ENCODE measurements at regions not wholly inside any gene's neighbourhood (a gene's known extent, or its start where the extent isn't known, plus 50 kb on each side); places are given as distances from the start of the nearest gene placed in this dataset.
"Not testable (repeated sequence)": the region's sequence is repeated elsewhere in the genome, so short reads cannot be mapped to it uniquely, and the experiment has no call there.

- TF ChIP-seq GATA1 (IDR thresholded peaks at IDR 0.05; ENCODE audit: low read depth, low read length) (no peak), POLR2A (IDR thresholded peaks at IDR 0.05; ENCODE audit: low read length) (no peak)
- no peak for DNase-seq
Observed at GRCh38 chr16:47851146-47851545, 304.6 kb downstream of the ABCC12 start.

GRCh38 chr16:47849736-47850135 lies 306.1 kb downstream of the ABCC12 start:
- DNase-seq: no peak
- no peak for TF ChIP-seq POLR2A (IDR thresholded peaks at IDR 0.05; ENCODE audit: low read length)
- no peak for TF ChIP-seq GATA1 (IDR thresholded peaks at IDR 0.05; ENCODE audit: low read depth, low read length)

- DNase-seq: no peak
Observed at GRCh38 chr16:47848421-47849109, 307.2 kb downstream of the ABCC12 start.

GRCh38 chr16:47847220-47847970 lies 308.4 kb downstream of the ABCC12 start:
- no peak for DNase-seq
- TF ChIP-seq POLR2A (IDR thresholded peaks at IDR 0.05; ENCODE audit: low read length): no peak
- no peak for TF ChIP-seq GATA1 (IDR thresholded peaks at IDR 0.05; ENCODE audit: low read depth, low read length)

More at GRCh38 chr16:47848421-47849109, 307.2 kb downstream of the ABCC12 start:
- TF ChIP-seq GATA1 (IDR thresholded peaks at IDR 0.05; ENCODE audit: low read depth, low read length): no peak
- TF ChIP-seq POLR2A (IDR thresholded peaks at IDR 0.05; ENCODE audit: low read length): no peak

GRCh38 chr16:47834485-47835024 lies 321.2 kb downstream of the ABCC12 start:
- DNase-seq: no peak
- TF ChIP-seq GATA1 (IDR thresholded peaks at IDR 0.05; ENCODE audit: low read depth, low read length) (no peak), POLR2A (IDR thresholded peaks at IDR 0.05; ENCODE audit: low read length) (no peak)

- no peak for TF ChIP-seq POLR2A (IDR thresholded peaks at IDR 0.05; ENCODE audit: low read length)
- no peak for TF ChIP-seq GATA1 (IDR thresholded peaks at IDR 0.05; ENCODE audit: low read depth, low read length)
- DNase-seq: no peak
Observed at GRCh38 chr16:47833771-47834170, 322.0 kb downstream of the ABCC12 start.

- DNase-seq: no peak
- TF ChIP-seq GATA1 (IDR thresholded peaks at IDR 0.05; ENCODE audit: low read depth, low read length) (no peak), POLR2A (IDR thresholded peaks at IDR 0.05; ENCODE audit: low read length) (no peak)
Observed at GRCh38 chr16:47829850-47830600, 325.8 kb downstream of the ABCC12 start.

- no peak for DNase-seq
- TF ChIP-seq GATA1 (IDR thresholded peaks at IDR 0.05; ENCODE audit: low read depth, low read length) (no peak), POLR2A (IDR thresholded peaks at IDR 0.05; ENCODE audit: low read length) (no peak)
Observed at GRCh38 chr16:47826070-47826469, 329.7 kb downstream of the ABCC12 start.

- no peak for DNase-seq
- no peak for TF ChIP-seq POLR2A (IDR thresholded peaks at IDR 0.05; ENCODE audit: low read length)
- no peak for TF ChIP-seq GATA1 (IDR thresholded peaks at IDR 0.05; ENCODE audit: low read depth, low read length)
Observed at GRCh38 chr16:47817048-47817447, 338.7 kb downstream of the ABCC12 start.

- DNase-seq: no peak
- no peak for TF ChIP-seq POLR2A (IDR thresholded peaks at IDR 0.05; ENCODE audit: low read length)
- no peak for TF ChIP-seq GATA1 (IDR thresholded peaks at IDR 0.05; ENCODE audit: low read depth, low read length)
Observed at GRCh38 chr16:47816511-47816910, 339.3 kb downstream of the ABCC12 start.

- DNase-seq: no peak
- TF ChIP-seq GATA1 (IDR thresholded peaks at IDR 0.05; ENCODE audit: low read depth, low read length) (no peak), POLR2A (IDR thresholded peaks at IDR 0.05; ENCODE audit: low read length) (no peak)
Observed at GRCh38 chr16:47815655-47816054, 340.1 kb downstream of the ABCC12 start.

GRCh38 chr16:47811758-47812157 lies 344.0 kb downstream of the ABCC12 start:
- DNase-seq: not testable (repeated sequence)

GRCh38 chr16:47806309-47806847 lies 345.2 kb downstream of the PHKB start:
- DNase-seq: no peak
- TF ChIP-seq POLR2A (IDR thresholded peaks at IDR 0.05; ENCODE audit: low read length) (no peak), GATA1 (IDR thresholded peaks at IDR 0.05; ENCODE audit: low read depth, low read length) (no peak)

GRCh38 chr16:47787696-47788095 lies 326.6 kb downstream of the PHKB start:
- DNase-seq: no peak
- TF ChIP-seq GATA1 (IDR thresholded peaks at IDR 0.05; ENCODE audit: low read depth, low read length) (no peak), POLR2A (IDR thresholded peaks at IDR 0.05; ENCODE audit: low read length) (no peak)

Data from erythroblast (primary cell).